ENCODE measurements at regions not wholly inside any gene's neighbourhood (a gene's known extent, or its start where the extent isn't known, plus 50 kb on each side); places are given as distances from the start of the nearest gene placed in this dataset.

- no peak for TF ChIP-seq CTCF (IDR thresholded peaks at IDR 0.05)
- Histone ChIP-seq H3K27me3 (no peaks in the 10 kb centered on the region), H3K27ac (no peak overlapping the region), H3K36me3 (no peaks in the 10 kb centered on the region), H3K4me3 (no peak overlapping the region), H3K4me1 (no peaks in the 10 kb centered on the region), H3K9me3 (peaks cover 0 to 8% of the 10 kb centered on the region in 2 donors)
- intact Hi-C loops (cut with DNase I): no loop called here
- DNase-seq (ENCODE audit: low spot score in 2 of 2): no peak
Observed at GRCh38 chr16:64437706-64438324, 684.0 kb downstream of the CDH11 start.

GRCh38 chr16:64434526-64435069 lies 687.3 kb downstream of the CDH11 start:
- H3K9me3 ChIP-seq: peaks cover 0 to 8% of the 10 kb centered on the region in 2 donors
- DNase-seq (ENCODE audit: low spot score in 2 of 2): no peak
- H3K27ac ChIP-seq: no peak overlapping the region
- no peaks in the 10 kb centered on the region for H3K27me3 ChIP-seq
- no peaks in the 10 kb centered on the region for H3K36me3 ChIP-seq
- H3K4me1 ChIP-seq: no peaks in the 10 kb centered on the region
- intact Hi-C loops (cut with DNase I): no loop called here
- no peak for TF ChIP-seq CTCF (IDR thresholded peaks at IDR 0.05)
- H3K4me3 ChIP-seq: no peak overlapping the region

GRCh38 chr16:64428463-64429113 lies 693.3 kb downstream of the CDH11 start:
- H3K27me3 ChIP-seq: no peaks in the 10 kb centered on the region
- H3K27ac ChIP-seq: no peak overlapping the region
- no peak for TF ChIP-seq CTCF (IDR thresholded peaks at IDR 0.05)
- H3K4me3 ChIP-seq: no peak overlapping the region
- H3K9me3 ChIP-seq: peaks cover 0 to 7% of the 10 kb centered on the region in 2 donors
- H3K4me1 ChIP-seq: no peaks in the 10 kb centered on the region
- DNase-seq (ENCODE audit: low spot score in 2 of 2): no peak
- intact Hi-C loops (cut with DNase I): no loop called here
- no peaks in the 10 kb centered on the region for H3K36me3 ChIP-seq

- no peaks in the 10 kb centered on the region for H3K4me1 ChIP-seq
- no peak for DNase-seq (ENCODE audit: low spot score in 2 of 2)
- intact Hi-C loops (cut with DNase I): no loop called here
- H3K9me3 ChIP-seq: no peaks in the 10 kb centered on the region
- no peaks in the 10 kb centered on the region for H3K27me3 ChIP-seq
- no peaks in the 10 kb centered on the region for H3K36me3 ChIP-seq
- no peak for TF ChIP-seq CTCF (IDR thresholded peaks at IDR 0.05)
- H3K27ac ChIP-seq: no peak overlapping the region
- H3K4me3 ChIP-seq: no peak overlapping the region
Observed at GRCh38 chr16:64426131-64426666, 695.7 kb downstream of the CDH11 start.

- no peaks in the 10 kb centered on the region for H3K27me3 ChIP-seq
- no peak overlapping the region for H3K27ac ChIP-seq
- no peaks in the 10 kb centered on the region for H3K4me1 ChIP-seq
- intact Hi-C loops (cut with DNase I): no loop called here
- no peaks in the 10 kb centered on the region for H3K36me3 ChIP-seq
- no peak overlapping the region for H3K4me3 ChIP-seq
- DNase-seq (ENCODE audit: low spot score in 2 of 2): no peak
- H3K9me3 ChIP-seq: no peaks in the 10 kb centered on the region
- no peak for TF ChIP-seq CTCF (IDR thresholded peaks at IDR 0.05)
Observed at GRCh38 chr16:64425381-64425780, 696.5 kb downstream of the CDH11 start.

All from ascending aorta (tissue), 2 donors.